Lung microvascular endothelial cell (primary cell): ENCODE measurements at regions not wholly inside any gene's neighbourhood (a gene's known extent, or its start where the extent isn't known, plus 50 kb on each side); places are given as distances from the start of the nearest gene placed in this dataset.

Source experiments
- DNase-seq, 2 donors: peaks; one replicate each; pipeline versions ENCODE4 v3.0.0 to v3.0.0-alpha.2; 2010; ENCODE audit warnings: low read depth in 2 of 2

GRCh38 chr4:180784940-180785339 is 1458.3 kb upstream of the TENM3 start:
- DNase-seq, result no peak

GRCh38 chr4:180788729-180789128 is 1454.5 kb upstream of the TENM3 start:
- DNase-seq, result no peak

GRCh38 chr4:180789929-180790328 is 1453.3 kb upstream of the TENM3 start:
- DNase-seq, result no peak

- no peak for DNase-seq
These were observed 1452.7 kb upstream of the TENM3 start for GRCh38 chr4:180790471-180790870.

- no peak for DNase-seq
These were observed 1450.7 kb upstream of the TENM3 start for GRCh38 chr4:180792541-180792940.

GRCh38 chr4:180794333-180794732 is 1448.9 kb upstream of the TENM3 start:
- no peak for DNase-seq

GRCh38 chr4:180798036-180798577 is 1445.1 kb upstream of the TENM3 start:
- no peak for DNase-seq

- no peak for DNase-seq
These were observed 1443.4 kb upstream of the TENM3 start for GRCh38 chr4:180799798-180800197.

GRCh38 chr4:180805101-180805500 is 1438.1 kb upstream of the TENM3 start:
- DNase-seq, result no peak

- no peak for DNase-seq
These were observed 1434.3 kb upstream of the TENM3 start for GRCh38 chr4:180808862-180809261.

- no peak for DNase-seq
These were observed 1433.8 kb upstream of the TENM3 start for GRCh38 chr4:180809439-180809838.

GRCh38 chr4:180810581-180810980 is 1432.6 kb upstream of the TENM3 start:
- no peak for DNase-seq

GRCh38 chr4:180811556-180811955 is 1431.6 kb upstream of the TENM3 start:
- no peak for DNase-seq

GRCh38 chr4:180812783-180813182 is 1430.4 kb upstream of the TENM3 start:
- DNase-seq, result no peak

GRCh38 chr4:180814875-180815417 is 1428.3 kb upstream of the TENM3 start:
- DNase-seq, result no peak

GRCh38 chr4:180817529-180817928 is 1425.7 kb upstream of the TENM3 start:
- DNase-seq, result no peak

GRCh38 chr4:180823108-180823507 is 1420.1 kb upstream of the TENM3 start:
- no peak for DNase-seq

GRCh38 chr4:180827232-180828009 is 1415.8 kb upstream of the TENM3 start:
- peak; percentile 40 to 42 for DNase-seq

GRCh38 chr4:180828455-180829018 is 1414.7 kb upstream of the TENM3 start:
- DNase-seq, result peak; percentile 36 to 57

- DNase-seq, result peak in 1 of 2 donors; percentile 8
These were observed 1411.1 kb upstream of the TENM3 start for GRCh38 chr4:180832073-180832472.

GRCh38 chr4:180840142-180840541 is 1403.1 kb upstream of the TENM3 start:
- DNase-seq, result no peak

GRCh38 chr4:180850318-180850940 is 1392.8 kb upstream of the TENM3 start:
- DNase-seq, result no peak
